HUES6 (cell line): ENCODE measurements at regions not wholly inside any gene's neighbourhood (a gene's known extent, or its start where the extent isn't known, plus 50 kb on each side); places are given as distances from the start of the nearest gene placed in this dataset.

Experiments used
- H3K27ac ChIP-seq: 2 replicates; pipeline ENCODE4 v1.7.0; 2013; ENCODE audit warnings: low read depth, mild to moderate bottlenecking, low read length, inconsistent platforms
- H3K27me3 ChIP-seq: 2 replicates; pipeline ENCODE4 v1.6.1; 2013; ENCODE audit warnings: low read length; ENCODE audit not compliant: control insufficient read depth, insufficient read depth
- H3K36me3 ChIP-seq: 2 replicates; pipeline ENCODE4 v1.6.1; 2013; ENCODE audit warnings: low read length; ENCODE audit not compliant: control insufficient read depth, insufficient read depth
- H3K4me1 ChIP-seq: 2 replicates; pipeline ENCODE4 v1.6.1; 2013; ENCODE audit warnings: low read length; ENCODE audit not compliant: control insufficient read depth, insufficient read depth
- H3K4me3 ChIP-seq: 2 replicates; pipeline ENCODE4 v1.5.1; 2013; ENCODE audit warnings: low read depth, low read length
- H3K9ac ChIP-seq: one replicate; pipeline ENCODE4 v1.6.1; 2013; ENCODE audit warnings: mild to moderate bottlenecking, low read length
- H3K9me3 ChIP-seq: 2 replicates; pipeline ENCODE4 v1.6.1; 2013; ENCODE audit warnings: low read depth, low read length; ENCODE audit not compliant: control insufficient read depth, insufficient read depth

DNA sequence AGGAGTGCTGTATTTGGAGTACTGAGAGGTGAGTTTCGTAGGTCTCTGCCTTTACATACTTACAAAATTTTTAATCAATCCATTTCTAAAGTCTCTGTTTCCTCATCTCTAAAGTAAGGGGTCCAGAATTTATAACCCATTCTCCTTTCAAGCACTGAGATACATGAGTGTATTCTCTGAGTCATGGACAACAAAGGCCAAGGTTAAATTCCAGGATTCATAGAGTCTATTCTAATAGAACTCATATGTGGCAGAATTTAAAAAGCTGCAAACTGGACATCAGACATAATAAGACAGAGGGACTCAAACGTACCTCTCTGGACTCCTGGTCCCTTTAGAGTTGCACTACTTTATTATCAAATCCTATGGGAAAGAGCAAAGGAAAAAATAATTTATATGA, 112.5 kb upstream of the SLIT3 start:
- no peak overlapping the region for H3K4me3 ChIP-seq
- H3K36me3 ChIP-seq = no peaks in the 10 kb centered on the region
- H3K9ac ChIP-seq = no peak overlapping the region
- H3K9me3 ChIP-seq = peaks cover 3% of the 10 kb centered on the region; the same call in 1 of the 2 replicates
- H3K4me1 ChIP-seq = peaks cover 7% of the 10 kb centered on the region; the same call in 1 of the 2 replicates
- no peak overlapping the region for H3K27ac ChIP-seq
- H3K27me3 ChIP-seq = no peaks in the 10 kb centered on the region

DNA sequence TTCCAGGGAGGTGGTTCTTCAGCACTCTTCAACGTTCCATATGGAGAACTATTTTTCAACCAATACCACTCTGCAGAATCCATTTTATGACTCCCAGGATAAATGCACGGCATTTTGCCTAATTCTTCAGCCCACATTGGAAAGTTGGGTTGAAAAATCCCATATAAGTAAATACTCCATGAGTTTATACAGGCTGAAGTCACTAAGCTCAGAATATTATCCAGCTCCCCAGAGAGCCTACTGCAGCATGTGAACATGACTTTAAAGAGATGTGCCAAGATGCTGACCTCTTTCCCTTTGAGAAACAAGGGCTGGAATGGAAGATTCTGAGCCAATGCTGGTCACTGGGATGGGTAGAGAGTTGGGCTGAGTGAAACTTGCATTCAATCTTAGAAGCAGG, 111.9 kb upstream of the SLIT3 start:
- Histone ChIP-seq H3K9ac (no peak overlapping the region), H3K4me3 (no peak overlapping the region), H3K9me3 (no peaks in the 10 kb centered on the region), H3K27ac (no peak overlapping the region), H3K36me3 (no peaks in the 10 kb centered on the region), H3K27me3 (no peaks in the 10 kb centered on the region), H3K4me1 (peaks cover 7% of the 10 kb centered on the region; the same call in 1 of the 2 replicates)

DNA sequence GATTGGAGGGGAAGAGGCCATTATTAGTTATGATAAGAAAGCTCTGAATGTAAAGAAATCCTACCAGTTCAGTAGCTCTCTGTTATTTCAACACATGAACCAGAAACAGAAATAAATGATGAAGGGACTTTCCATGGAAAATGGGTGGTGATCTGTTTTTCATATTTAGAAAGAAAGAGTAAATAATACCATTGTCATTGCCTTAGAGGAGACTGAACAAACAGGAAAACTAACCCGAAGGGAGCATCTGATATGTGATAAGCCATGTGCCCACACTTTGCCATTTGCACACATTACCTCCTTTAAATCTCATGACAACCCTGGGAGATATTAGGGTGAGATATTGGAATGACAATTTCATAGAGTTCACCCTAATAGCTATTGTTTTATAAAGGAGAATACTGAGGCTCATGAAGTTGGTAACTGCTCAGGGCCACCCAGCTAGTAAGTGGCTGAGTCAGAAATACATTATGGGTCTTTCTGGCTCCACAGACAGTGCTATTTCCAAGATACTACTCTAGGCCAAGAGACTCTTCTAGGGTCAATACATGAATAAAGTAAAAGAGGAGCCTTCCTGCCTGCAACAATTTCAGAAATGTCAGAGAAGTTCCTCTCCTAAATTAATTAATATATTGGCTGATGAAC, 111.0 kb upstream of the SLIT3 start:
- no peak overlapping the region for H3K9ac ChIP-seq

DNA sequence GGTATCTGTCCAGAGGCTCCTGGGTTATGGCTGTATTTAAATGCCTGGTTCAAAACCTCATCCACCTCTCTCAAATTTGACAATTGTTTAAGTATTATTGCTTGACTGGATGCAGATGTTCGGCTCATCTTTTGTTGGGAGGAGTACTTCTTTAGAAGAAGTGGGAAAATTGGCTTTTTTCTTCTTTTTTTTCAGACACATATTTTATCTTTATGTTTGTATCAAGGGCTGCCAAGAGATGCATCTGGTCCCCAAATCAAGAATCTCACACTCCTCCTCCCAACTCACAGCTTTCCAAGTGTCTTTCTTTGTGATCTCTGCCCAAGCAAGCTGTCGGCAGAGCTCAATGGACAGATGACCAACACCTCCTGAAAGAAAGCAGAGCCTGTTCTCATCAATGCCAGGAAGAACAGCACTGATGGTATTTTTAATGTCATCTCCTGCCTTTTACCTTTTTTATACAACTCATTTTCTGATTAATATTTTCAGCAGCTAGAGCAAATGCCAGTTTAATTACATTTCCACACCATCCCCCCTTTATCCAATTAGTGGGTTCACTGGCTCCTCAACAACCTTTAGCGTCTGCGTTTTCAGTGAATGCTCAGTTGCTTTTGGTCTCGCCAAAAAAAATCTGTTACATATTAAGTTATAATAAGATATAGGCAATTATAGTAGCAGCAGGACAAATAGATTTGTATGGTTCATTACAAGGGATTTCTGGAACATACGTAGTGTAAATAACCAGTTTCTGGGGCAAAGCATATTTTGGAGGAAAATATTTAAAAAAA, 110.3 kb upstream of the SLIT3 start:
- Histone ChIP-seq H3K27ac (no peak overlapping the region), H3K4me1 (no peaks in the 10 kb centered on the region), H3K9me3 (no peaks in the 10 kb centered on the region), H3K9ac (no peak overlapping the region), H3K4me3 (no peak overlapping the region), H3K27me3 (no peaks in the 10 kb centered on the region), H3K36me3 (no peaks in the 10 kb centered on the region)

More for the DNA sequence above, 111.0 kb upstream of the SLIT3 start:
- Histone ChIP-seq H3K36me3 (no peaks in the 10 kb centered on the region), H3K27me3 (no peaks in the 10 kb centered on the region), H3K27ac (no peak overlapping the region), H3K4me3 (no peak overlapping the region), H3K4me1 (peaks cover 5% of the 10 kb centered on the region; the same call in 1 of the 2 replicates), H3K9me3 (no peaks in the 10 kb centered on the region)

DNA sequence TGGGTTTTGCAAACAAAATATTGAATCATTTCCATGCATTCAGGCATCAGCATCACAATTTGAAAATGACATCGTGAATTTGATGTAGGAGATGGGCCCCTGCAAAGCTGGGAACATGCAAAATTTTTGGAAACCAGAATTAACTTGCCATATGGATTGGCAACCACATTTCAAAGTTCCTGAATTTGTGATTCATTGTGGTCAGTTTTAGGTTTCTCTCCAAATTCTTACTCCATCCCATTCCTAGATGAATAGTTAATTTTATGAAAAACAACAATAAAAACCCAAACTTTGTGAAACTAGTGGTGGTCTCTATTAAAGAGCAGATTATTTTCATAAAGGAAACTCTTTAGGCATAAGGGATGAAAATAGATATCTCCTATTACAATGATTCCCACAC, 107.8 kb upstream of the SLIT3 start:
- Histone ChIP-seq H3K4me3 (no peak overlapping the region), H3K36me3 (no peaks in the 10 kb centered on the region), H3K9me3 (no peaks in the 10 kb centered on the region), H3K4me1 (0 out of 2 replicates have a peak, but pooled peaks cover 3% of the 10 kb centered on the region), H3K27me3 (no peaks in the 10 kb centered on the region), H3K9ac (no peak overlapping the region), H3K27ac (no peak overlapping the region)

DNA sequence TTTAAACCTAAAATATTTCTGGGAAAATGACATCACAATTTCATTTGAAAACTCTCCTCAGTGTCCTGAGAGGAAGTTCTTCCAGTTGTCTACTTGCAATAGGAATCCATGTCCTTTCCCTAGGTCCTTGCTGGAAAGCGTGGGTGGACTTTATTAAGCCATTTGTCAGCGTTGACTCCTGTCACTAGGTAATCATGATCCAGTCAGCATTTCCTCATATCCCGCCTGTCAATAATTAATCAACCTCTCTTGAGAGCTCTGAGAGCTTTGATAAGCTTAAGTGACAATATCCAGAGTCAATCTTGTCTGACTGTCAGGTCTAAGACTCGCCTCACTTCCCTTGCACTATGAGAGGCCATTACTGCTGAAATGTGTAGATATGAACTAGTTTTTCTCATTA, 107.2 kb upstream of the SLIT3 start:
- 0 out of 2 replicates have a peak, but pooled peaks cover 3% of the 10 kb centered on the region for H3K4me1 ChIP-seq
- no peaks in the 10 kb centered on the region for H3K36me3 ChIP-seq
- no peak overlapping the region for H3K4me3 ChIP-seq
- H3K9ac ChIP-seq = no peak overlapping the region
- no peaks in the 10 kb centered on the region for H3K27me3 ChIP-seq
- no peak overlapping the region for H3K27ac ChIP-seq
- H3K9me3 ChIP-seq = no peaks in the 10 kb centered on the region

DNA sequence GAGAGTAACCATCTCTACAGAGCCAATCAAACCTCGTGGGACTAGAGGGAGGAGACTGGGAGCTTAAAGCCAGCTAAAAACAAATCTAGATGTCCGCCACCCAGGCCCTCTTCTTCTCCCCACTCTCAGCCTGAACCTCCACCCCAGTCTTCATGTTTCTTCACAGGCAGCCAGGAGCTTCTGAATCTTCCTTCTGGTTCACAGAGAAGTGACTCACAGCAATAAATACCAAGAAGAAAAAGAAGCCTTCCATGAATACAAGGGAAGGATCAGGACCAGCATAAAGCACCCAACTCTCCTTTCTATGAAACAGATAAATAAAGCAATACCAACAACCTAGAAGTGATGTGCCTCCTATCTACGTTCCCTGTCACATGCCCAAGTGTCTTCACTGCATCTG, 103.3 kb upstream of the SLIT3 start:
- no peak overlapping the region for H3K9ac ChIP-seq
- H3K4me1 ChIP-seq = 0 out of 2 replicates have a peak, but pooled peaks cover 3% of the 10 kb centered on the region
- H3K36me3 ChIP-seq = no peaks in the 10 kb centered on the region
- no peak overlapping the region for H3K27ac ChIP-seq
- H3K27me3 ChIP-seq = no peaks in the 10 kb centered on the region
- H3K4me3 ChIP-seq = no peak overlapping the region
- no peaks in the 10 kb centered on the region for H3K9me3 ChIP-seq

DNA sequence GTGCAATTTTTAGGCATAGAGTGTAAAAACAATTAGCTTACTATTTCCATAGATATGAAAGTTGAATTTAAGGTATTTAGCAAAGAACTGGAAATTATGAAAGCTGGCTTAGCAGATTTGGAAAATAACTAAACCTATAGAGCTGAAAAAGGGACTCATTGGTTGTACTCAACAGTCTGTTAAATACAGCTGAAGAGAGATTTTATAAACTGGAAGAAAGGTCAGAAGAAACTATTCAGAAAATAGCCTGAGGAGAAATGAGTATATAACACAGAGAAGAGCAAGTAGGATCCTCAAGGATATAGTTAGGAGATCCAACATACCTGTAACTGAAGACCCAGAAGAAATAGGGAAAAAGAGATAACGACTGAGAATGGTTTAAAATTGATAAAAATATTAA, 97.6 kb upstream of the SLIT3 start:
- H3K36me3 ChIP-seq = no peaks in the 10 kb centered on the region
- H3K9ac ChIP-seq = no peak overlapping the region
- H3K27me3 ChIP-seq = no peaks in the 10 kb centered on the region
- H3K27ac ChIP-seq = no peak overlapping the region
- no peaks in the 10 kb centered on the region for H3K9me3 ChIP-seq
- H3K4me1 ChIP-seq = no peaks in the 10 kb centered on the region
- no peak overlapping the region for H3K4me3 ChIP-seq

DNA sequence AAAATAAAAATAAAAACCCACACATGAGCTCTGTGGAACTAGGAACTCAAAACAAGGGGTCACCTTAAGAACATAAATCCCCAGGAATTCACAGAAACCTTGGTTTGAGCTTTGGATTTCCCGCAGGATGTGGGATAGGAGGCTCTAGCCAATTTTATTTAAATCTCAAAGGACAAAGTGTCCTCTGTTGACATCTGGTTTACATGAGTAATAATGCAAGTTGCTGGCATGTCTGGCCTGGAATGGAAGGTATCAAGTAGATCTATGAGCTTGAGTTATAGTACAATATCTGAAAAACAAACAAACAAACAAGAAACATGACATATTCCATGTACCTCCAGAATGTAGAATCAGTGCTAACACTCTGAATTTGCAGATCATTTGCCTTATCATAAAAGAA, 94.2 kb upstream of the SLIT3 start:
- no peak overlapping the region for H3K4me3 ChIP-seq
- H3K9me3 ChIP-seq = no peaks in the 10 kb centered on the region
- H3K36me3 ChIP-seq = no peaks in the 10 kb centered on the region
- no peak overlapping the region for H3K27ac ChIP-seq
- H3K4me1 ChIP-seq = no peaks in the 10 kb centered on the region
- H3K9ac ChIP-seq = no peak overlapping the region
- peaks cover 2% of the 10 kb centered on the region; the same call in 1 of the 2 replicates for H3K27me3 ChIP-seq

DNA sequence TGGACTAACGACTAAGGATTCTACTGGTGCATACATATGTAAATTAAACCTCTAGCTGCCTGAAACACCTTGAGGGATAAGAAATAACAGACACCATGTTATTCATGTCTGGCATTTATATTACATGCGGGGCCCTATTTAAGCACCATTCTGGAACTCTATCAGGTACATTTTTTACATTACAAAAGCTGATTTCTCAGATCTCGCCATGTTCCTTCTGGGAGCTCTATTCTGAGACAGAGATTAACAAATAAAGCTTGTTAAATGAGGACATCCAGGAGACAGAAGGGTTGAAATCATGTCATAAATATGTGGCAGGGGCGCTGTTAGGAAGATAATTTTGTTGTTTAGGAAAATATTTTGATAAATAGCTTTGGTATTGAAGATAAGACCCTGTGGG, 93.4 kb upstream of the SLIT3 start:
- H3K4me3 ChIP-seq = no peak overlapping the region
- no peaks in the 10 kb centered on the region for H3K36me3 ChIP-seq
- H3K4me1 ChIP-seq = no peaks in the 10 kb centered on the region
- H3K9me3 ChIP-seq = no peaks in the 10 kb centered on the region
- H3K27ac ChIP-seq = no peak overlapping the region
- no peak overlapping the region for H3K9ac ChIP-seq
- peaks cover 4% of the 10 kb centered on the region; the same call in 1 of the 2 replicates for H3K27me3 ChIP-seq

DNA sequence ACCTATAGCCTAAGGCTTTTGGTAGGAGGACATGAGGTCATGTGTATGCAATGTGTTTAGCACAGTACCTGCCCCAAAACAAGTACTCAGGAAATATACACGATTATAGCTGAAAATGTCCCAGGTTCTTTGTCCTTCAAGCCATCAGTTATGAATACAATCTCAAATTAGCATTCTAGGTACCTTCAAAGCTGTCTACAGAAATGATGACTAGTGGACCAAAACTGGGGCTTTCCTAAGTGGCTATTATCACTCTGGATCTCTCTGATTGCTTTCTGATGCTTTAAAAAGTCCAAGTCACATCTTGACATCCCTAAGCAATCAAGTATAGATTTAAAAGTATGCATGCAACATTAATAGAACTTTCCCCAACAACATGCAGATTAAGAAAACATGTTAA, 93.0 kb upstream of the SLIT3 start:
- Histone ChIP-seq H3K9ac (no peak overlapping the region), H3K4me3 (no peak overlapping the region), H3K27me3 (peaks cover 7% of the 10 kb centered on the region; the same call in 1 of the 2 replicates), H3K36me3 (no peaks in the 10 kb centered on the region), H3K9me3 (no peaks in the 10 kb centered on the region), H3K4me1 (no peaks in the 10 kb centered on the region), H3K27ac (no peak overlapping the region)
